K562 (cell line): ENCODE measurements at regions not wholly inside any gene's neighbourhood (a gene's known extent, or its start where the extent isn't known, plus 50 kb on each side); places are given as distances from the start of the nearest gene placed in this dataset.
A peak's percentile ranks its signal among the peaks of the same experiment; 100 is the strongest.
"Not testable (repeated sequence)": the region's sequence is repeated elsewhere in the genome, so short reads cannot be mapped to it uniquely, and the experiment has no call there.

Experiments
- EP300 ChIP-seq: IDR thresholded peaks from 2 replicates; pipeline ENCODE4 v1.6.1; 2012; ENCODE audit warnings: low read length, improper control_type of control experiment
- FOSL1 ChIP-seq: fragments of 200-800 bp; sonication (Bioruptor generic); conservative IDR thresholded peaks from 2 replicates; pipeline ENCODE4 v1.6.1; 2016; ENCODE audit warnings: missing genetic modification characterization, missing compliant biosample characterization
- HDAC1 ChIP-seq, 2 experiments: fragments of 450-650 bp; IDR thresholded peaks; 2 replicates each; pipeline ENCODE4 v1.6.1; 2016 to 2017; ENCODE audit warnings: inconsistent platforms in 1 of 2, mild to moderate bottlenecking in 1 of 2, moderate library complexity in 1 of 2
- JUND ChIP-seq, 2 experiments: IDR thresholded peaks; 2 replicates in 1 of 2; 3 replicates in 1 of 2; pipeline ENCODE4 v1.6.1; 2011; ENCODE audit warnings: borderline replicate concordance in 2 of 2, low read depth in 2 of 2, low read length in 2 of 2, improper control_type of control experiment in 1 of 2, missing biosample characterization in 1 of 2, missing genetic modification characterization in 1 of 2, missing genetic modification reagents in 1 of 2
- MTA2 ChIP-seq: fragments of 450-650 bp; IDR thresholded peaks from 2 replicates; pipeline ENCODE4 v1.6.1; 2016; ENCODE audit warnings: low read depth
- NFIC ChIP-seq: fragments of 450-650 bp; IDR thresholded peaks from 2 replicates; pipeline ENCODE4 v1.6.1; 2017; ENCODE audit warnings: mild to moderate bottlenecking, inconsistent platforms
- NR2C2 ChIP-seq, 2 experiments: fragments of 200-800 bp in 1 of 2; sonication (Bioruptor generic) in 1 of 2; sonication (generic) in 1 of 2; formaldehyde crosslinking in 1 of 2; IDR thresholded peaks; 2 replicates each; pipeline versions ENCODE4 v1.6.1 to v1.8.0; 2016 to 2022; ENCODE audit warnings: mild to moderate bottlenecking in 1 of 2, missing compliant biosample characterization in 1 of 2, missing genetic modification characterization in 1 of 2, missing genetic modification reagents in 1 of 2
- TBL1XR1 ChIP-seq, 2 experiments: IDR thresholded peaks; 2 replicates each; pipeline ENCODE4 v1.6.1; 2012; ENCODE audit warnings: improper control_type of control experiment in 2 of 2, low read length in 2 of 2, mild to moderate bottlenecking in 1 of 2
- TEAD1 ChIP-seq, 2 experiments: fragments of 450-650 bp in 1 of 2; sonication (generic) in 1 of 2; formaldehyde crosslinking; IDR thresholded peaks; 2 replicates each; pipeline versions ENCODE4 v1.4.0 to v1.8.0; 2020 to 2022; ENCODE audit warnings: mild to moderate bottlenecking in 2 of 2, missing genetic modification reagents in 1 of 2
- ZNF589 ChIP-seq: fragments of 200-800 bp; sonication (Bioruptor generic); IDR thresholded peaks from 2 replicates; pipeline ENCODE4 v1.6.1; 2016; ENCODE audit warnings: low read depth, missing genetic modification characterization, missing compliant biosample characterization
- TF ChIP-seq, protein P1 (sequence below), 2 experiments: fragments of 450-650 bp; IDR thresholded peaks; 2 replicates each; pipeline ENCODE4 v1.6.1; 2016; ENCODE audit warnings: mild to moderate bottlenecking in 2 of 2, borderline replicate concordance in 1 of 2, low read depth in 1 of 2, moderate library complexity in 1 of 2

DNA sequence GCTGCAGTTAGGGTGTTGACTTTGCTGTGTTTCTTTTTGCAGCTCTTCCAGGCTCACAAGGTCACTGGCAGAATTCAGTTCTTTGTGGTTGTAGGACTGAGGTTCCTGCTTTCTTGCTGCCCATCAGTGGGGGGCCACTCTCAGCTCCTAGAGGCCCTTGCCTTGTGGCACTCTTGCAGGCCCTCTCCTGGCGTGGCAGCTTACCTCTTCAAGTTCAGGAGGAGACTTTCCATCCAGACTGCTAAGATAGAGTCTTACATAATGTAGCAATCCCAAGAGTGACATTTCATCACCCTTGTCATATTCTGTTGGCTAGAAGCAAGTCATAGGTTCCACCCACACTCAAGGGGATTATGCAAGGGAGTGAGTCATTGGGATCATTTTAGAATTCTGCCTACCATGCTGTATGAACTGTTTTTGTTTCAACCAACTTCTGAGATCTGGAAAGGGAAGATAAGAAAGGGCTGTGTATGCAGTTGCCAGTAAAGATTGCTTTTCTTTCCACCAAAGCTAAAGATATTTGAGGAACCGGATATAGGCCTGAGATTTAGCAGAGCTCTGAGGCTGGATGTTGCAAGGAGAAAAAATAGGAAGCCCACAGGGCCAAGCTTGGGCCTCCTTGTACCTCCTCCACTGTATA is 91.7 kb downstream of the FAM72B start (continued):
- TF ChIP-seq, protein P1, sequence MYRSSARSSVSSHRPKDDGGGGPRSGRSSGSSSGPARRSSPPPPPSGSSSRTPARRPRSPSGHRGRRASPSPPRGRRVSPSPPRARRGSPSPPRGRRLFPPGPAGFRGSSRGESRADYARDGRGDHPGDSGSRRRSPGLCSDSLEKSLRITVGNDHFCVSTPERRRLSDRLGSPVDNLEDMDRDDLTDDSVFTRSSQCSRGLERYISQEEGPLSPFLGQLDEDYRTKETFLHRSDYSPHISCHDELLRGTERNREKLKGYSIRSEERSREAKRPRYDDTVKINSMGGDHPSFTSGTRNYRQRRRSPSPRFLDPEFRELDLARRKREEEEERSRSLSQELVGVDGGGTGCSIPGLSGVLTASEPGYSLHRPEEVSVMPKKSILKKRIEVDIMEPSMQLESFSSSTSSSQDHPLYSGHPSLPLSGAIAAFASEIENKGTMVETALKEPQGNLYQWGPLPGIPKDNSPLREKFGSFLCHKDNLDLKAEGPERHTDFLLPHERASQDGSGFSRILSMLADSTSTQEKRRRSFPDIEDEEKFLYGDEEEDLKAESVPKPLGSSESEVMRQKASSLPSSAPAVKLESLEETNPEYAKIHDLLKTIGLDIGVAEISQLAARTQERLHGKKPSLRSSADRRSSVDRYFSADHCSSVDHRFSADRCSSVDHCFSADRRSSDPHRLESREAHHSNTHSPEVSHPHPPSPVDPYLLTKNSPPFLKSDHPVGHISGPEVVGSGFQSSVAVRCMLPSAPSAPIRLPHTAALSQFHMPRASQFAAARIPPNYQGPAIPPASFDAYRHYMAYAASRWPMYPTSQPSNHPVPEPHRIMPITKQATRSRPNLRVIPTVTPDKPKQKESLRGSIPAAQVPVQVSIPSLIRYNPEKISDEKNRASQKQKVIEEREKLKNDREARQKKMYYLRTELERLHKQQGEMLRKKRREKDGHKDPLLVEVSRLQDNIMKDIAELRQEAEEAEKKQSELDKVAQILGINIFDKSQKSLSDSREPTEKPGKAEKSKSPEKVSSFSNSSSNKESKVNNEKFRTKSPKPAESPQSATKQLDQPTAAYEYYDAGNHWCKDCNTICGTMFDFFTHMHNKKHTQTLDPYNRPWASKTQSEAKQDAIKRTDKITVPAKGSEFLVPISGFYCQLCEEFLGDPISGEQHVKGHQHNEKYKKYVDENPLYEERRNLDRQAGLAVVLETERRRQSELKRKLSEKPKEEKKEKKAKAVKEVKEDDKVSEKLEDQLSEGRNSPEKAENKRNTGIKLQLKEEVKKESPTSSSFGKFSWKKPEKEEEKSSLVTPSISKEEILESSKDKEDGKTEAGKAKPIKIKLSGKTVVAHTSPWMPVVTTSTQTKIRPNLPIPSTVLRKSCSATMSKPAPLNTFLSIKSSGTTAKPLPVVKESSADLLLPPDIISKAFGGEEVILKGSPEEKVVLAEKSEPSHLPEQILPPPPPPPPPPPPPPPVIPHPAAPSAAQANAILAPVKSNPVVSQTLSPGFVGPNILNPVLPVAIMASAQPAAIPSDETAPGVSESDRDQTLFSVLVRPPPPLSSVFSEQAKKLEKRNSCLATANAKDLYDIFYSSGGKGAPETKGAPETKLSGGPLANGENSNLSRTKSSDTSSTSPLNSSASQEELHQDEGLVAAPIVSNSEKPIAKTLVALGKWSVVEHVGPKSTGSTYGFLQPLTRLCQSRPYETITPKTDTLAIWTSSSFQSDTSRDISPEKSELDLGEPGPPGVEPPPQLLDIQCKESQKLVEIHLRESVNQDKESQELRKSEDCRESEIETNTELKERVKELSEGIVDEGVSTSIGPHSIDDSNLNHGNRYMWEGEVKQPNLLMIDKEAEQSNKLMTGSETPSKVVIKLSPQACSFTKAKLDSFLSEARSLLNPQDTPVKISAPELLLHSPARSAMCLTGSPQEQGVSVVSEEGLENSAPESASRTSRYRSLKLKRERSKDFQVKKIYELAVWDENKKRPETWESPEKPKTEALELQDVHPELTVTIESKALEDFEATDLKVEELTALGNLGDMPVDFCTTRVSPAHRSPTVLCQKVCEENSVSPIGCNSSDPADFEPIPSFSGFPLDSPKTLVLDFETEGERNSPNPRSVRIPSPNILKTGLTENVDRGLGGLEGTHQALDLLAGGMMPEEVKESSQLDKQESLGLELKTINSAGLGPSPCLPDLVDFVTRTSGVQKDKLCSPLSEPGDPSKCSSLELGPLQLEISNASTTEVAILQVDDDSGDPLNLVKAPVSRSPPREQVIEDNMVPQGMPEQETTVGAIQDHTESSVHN (IDR thresholded peaks at IDR 0.05; ENCODE audit: borderline replicate concordance in 1 of 2, low read depth in 1 of 2): peak in 1 of 2 experiments; percentile 70; a peak in 2 of 4 replicates
- TF ChIP-seq ZNF589 (CRISPR knock-in tag) (peak; percentile 45; the same call in 1 of the 2 replicates), NR2C2 (tag; IDR thresholded peaks at IDR 0.05) (peak; percentile 14; the same call in 1 of the 2 replicates), FOSL1 (tag) (peak; percentile 86), NFIC (peak; percentile 63), JUND (IDR thresholded peaks at IDR 0.05; ENCODE audit: borderline replicate concordance, low read depth, low read length) (peak; percentile 56; the same call in 1 of the 2 replicates), JUND (tag; IDR thresholded peaks at IDR 0.05; ENCODE audit: borderline replicate concordance, low read depth, low read length) (peak; percentile 76; the same call in 2 of the 3 replicates), MTA2 (peak; percentile 66), TEAD1 (CRISPR knock-in tag; IDR thresholded peaks at IDR 0.05) (0 out of 4 replicates have a peak, but pooled peaks of 1 of the 2 experiments have one; percentile 14), TBL1XR1 (IDR thresholded peaks at IDR 0.05; ENCODE audit: low read length in 2 of 2) (peak in 1 of 2 experiments; percentile 77; a peak in 2 of 4 replicates), EP300 (peak; percentile 77), HDAC1 (IDR thresholded peaks at IDR 0.05) (peak in 1 of 2 experiments; percentile 92; a peak in 2 of 4 replicates)
- TF ChIP-seq NR2C2 (CRISPR knock-in tag; IDR thresholded peaks at IDR 0.05): not testable (repeated sequence)
